A549 (cell line): ENCODE measurements at regions not wholly inside any gene's neighbourhood (a gene's known extent, or its start where the extent isn't known, plus 50 kb on each side); places are given as distances from the start of the nearest gene placed in this dataset.

Experiments
- ATAC-seq, 2 experiments: fragments of 200-7000 bp in 1 of 2; fragments of >200 bp in 1 of 2; cut with Nextera tagmentation in 1 of 2; cut with Tn5 transposase in 1 of 2; 3 replicates each; pipeline versions ENCODE4 v1.8.0 to v1.9.1; 2018 to 2020; ENCODE audit warnings: mild to moderate bottlenecking in 1 of 2, moderate library complexity in 1 of 2
- CTCF ChIA-PET: fragments of 300-600 bp; sonication (Branson Sonifier 250); formaldehyde crosslinking; extraction: SDS; loops from one replicate; lab custom pipeline; 2021; ENCODE audit warnings: antibody characterized with exemption, inconsistent platforms; lab: Yijun Ruan, JAX
- POLR2A ChIA-PET: fragments of 350-600 bp; formaldehyde crosslinking; extraction: SDS; loops from one replicate; lab custom pipeline; 2021; ENCODE audit warnings: antibody characterized with exemption, inconsistent platforms; lab: Yijun Ruan, JAX
- DNase-seq, 2 experiments: peaks; one replicate each; pipeline versions ENCODE4 v3.0.0 to v3.0.0-alpha.2; 2011 to 2016; ENCODE audit warnings: low read depth in 1 of 2, low spot score in 1 of 2
- FAIRE-seq: peaks from 2 replicates; lab custom pipeline; 2011; peaks lifted over from hg19 to GRCh38; lab: Jason Lieb, UNC
- H3K27ac ChIP-seq, 2 experiments: fragments of >200 bp; sonication (Bioruptor Twin); formaldehyde crosslinking; 3 replicates each; pipeline ENCODE4 v1.5.1; 2016 to 2017
- H3K4me1 ChIP-seq: fragments of >200 bp; sonication (Bioruptor Twin); formaldehyde crosslinking; 3 replicates; pipeline ENCODE4 v1.6.1; 2016
- H3K4me2 ChIP-seq: fragments of >200 bp; sonication (Bioruptor Twin); formaldehyde crosslinking; 3 replicates; pipeline ENCODE4 v1.6.1; 2016
- H3K4me3 ChIP-seq: fragments of >200 bp; sonication (Bioruptor Twin); formaldehyde crosslinking; 3 replicates; pipeline ENCODE4 v1.5.1; 2016
- H3K9me3 ChIP-seq: fragments of >200 bp; sonication (Bioruptor Twin); formaldehyde crosslinking; 3 replicates; pipeline ENCODE4 v1.6.1; 2016
- ATOH8 ChIP-seq: fragments of 250-450 bp; sonication (Bioruptor Pico); IDR thresholded peaks from 2 replicates; pipeline ENCODE4 v1.5.0; 2020; ENCODE audit warnings: low read depth, mild to moderate bottlenecking, moderate library complexity
- CBX2 ChIP-seq: fragments of 200-600 bp; sonication (generic); IDR thresholded peaks from 2 replicates; pipeline ENCODE4 v1.6.1; 2016; ENCODE audit warnings: low read depth, mild to moderate bottlenecking, borderline replicate concordance
- CEBPB ChIP-seq, 2 experiments: fragments of >200 bp in 1 of 2; sonication (Bioruptor Twin) in 1 of 2; formaldehyde crosslinking in 1 of 2; IDR thresholded peaks; 2 replicates each; pipeline ENCODE4 v1.6.1; 2012 to 2016
- CHD4 ChIP-seq: fragments of 200-600 bp; sonication (generic); IDR thresholded peaks from 2 replicates; pipeline ENCODE4 v1.6.1; 2016; ENCODE audit warnings: antibody characterized with exemption, mild to moderate bottlenecking, borderline replicate concordance
- E2F6 ChIP-seq: IDR thresholded peaks from 2 replicates; pipeline ENCODE4 v1.6.1; 2012; ENCODE audit warnings: low read depth, borderline replicate concordance
- ESRRA ChIP-seq: fragments of 150-350 bp; IDR thresholded peaks from 2 replicates; pipeline ENCODE4 v1.6.1; 2014; ENCODE audit warnings: mild to moderate bottlenecking, low read length, borderline replicate concordance
- FOSL2 ChIP-seq, 2 experiments: fragments of 450-650 bp in 1 of 2; fragments of >200 bp in 1 of 2; sonication (Bioruptor Twin) in 1 of 2; formaldehyde crosslinking; IDR thresholded peaks; 2 replicates each; pipeline versions ENCODE4 v1.5.0 to v1.6.1; 2016 to 2020; ENCODE audit warnings: mild to moderate bottlenecking in 1 of 2, moderate library complexity in 1 of 2
- HOXA7 ChIP-seq: fragments of 250-450 bp; sonication (Bioruptor Pico); IDR thresholded peaks from 2 replicates; pipeline ENCODE4 v1.5.0; 2020; ENCODE audit warnings: mild to moderate bottlenecking, moderate library complexity
- HOXB5 ChIP-seq: fragments of 250-450 bp; sonication (Bioruptor Pico); IDR thresholded peaks from 2 replicates; pipeline ENCODE4 v1.5.0; 2020; ENCODE audit warnings: mild to moderate bottlenecking, moderate library complexity
- JUN ChIP-seq, 2 experiments: fragments of >200 bp; sonication (Bioruptor Twin); formaldehyde crosslinking; IDR thresholded peaks; 2 replicates in 1 of 2; 3 replicates in 1 of 2; pipeline ENCODE4 v1.6.1; 2016 to 2017
- JUNB ChIP-seq: fragments of >200 bp; sonication (Bioruptor Twin); formaldehyde crosslinking; IDR thresholded peaks from 2 replicates; pipeline ENCODE4 v1.6.1; 2016
- MAFK ChIP-seq: fragments of 450-650 bp; IDR thresholded peaks from 2 replicates; pipeline ENCODE4 v1.6.1; 2014; ENCODE audit not compliant: partially characterized antibody
- MAZ ChIP-seq: fragments of 150-350 bp; IDR thresholded peaks from 2 replicates; pipeline ENCODE4 v1.6.1; 2014; ENCODE audit warnings: antibody characterized with exemption, low read depth, low read length, borderline replicate concordance
- PHF8 ChIP-seq: fragments of 200-600 bp; sonication (generic); IDR thresholded peaks from 2 replicates; pipeline ENCODE4 v1.6.1; 2016; ENCODE audit warnings: low read depth, mild to moderate bottlenecking, antibody characterized with exemption, moderate library complexity, borderline replicate concordance
- POLR2A ChIP-seq: IDR thresholded peaks from 2 replicates; pipeline ENCODE4 v1.6.1; 2012; ENCODE audit warnings: mild to moderate bottlenecking, low read length
- RAD21 ChIP-seq, 2 experiments: fragments of >200 bp in 1 of 2; sonication (Bioruptor Twin) in 1 of 2; formaldehyde crosslinking in 1 of 2; IDR thresholded peaks in 1 of 2; conservative IDR thresholded peaks in 1 of 2; 2 replicates in 1 of 2; 3 replicates in 1 of 2; pipeline ENCODE4 v1.6.1; 2012 to 2018; ENCODE audit warnings: inconsistent platforms in 1 of 2
- RARB ChIP-seq: fragments of 250-450 bp; sonication (Bioruptor Pico); IDR thresholded peaks from 2 replicates; pipeline ENCODE4 v1.8.0; 2021; ENCODE audit warnings: mild to moderate bottlenecking, moderate library complexity
- RCOR1 ChIP-seq: fragments of 150-350 bp; IDR thresholded peaks from 2 replicates; pipeline ENCODE4 v1.6.1; 2014; ENCODE audit warnings: antibody characterized with exemption, low read length, low read depth
- RFX5 ChIP-seq: fragments of 450-650 bp; IDR thresholded peaks from 2 replicates; pipeline ENCODE4 v1.7.1; 2014; ENCODE audit warnings: antibody characterized with exemption, mild to moderate bottlenecking, moderate library complexity
- RNF2 ChIP-seq: fragments of 200-600 bp; sonication (generic); IDR thresholded peaks from 2 replicates; pipeline ENCODE4 v1.6.1; 2016; ENCODE audit warnings: low read depth, mild to moderate bottlenecking, antibody characterized with exemption, moderate library complexity, borderline replicate concordance
- WGBS: methylation state at CpG from one replicate; pipeline ENCODE4 v1.1.6; 2017; ENCODE audit errors: missing lambda C conversion rate; 5-methylcytosine and 5-hydroxymethylcytosine counted together
- TF ChIP-seq, protein P1 (sequence below): fragments of 150-350 bp; IDR thresholded peaks from 2 replicates; pipeline ENCODE4 v1.6.1; 2014; ENCODE audit warnings: low read depth, mild to moderate bottlenecking, low read length

- no peak for TF ChIP-seq PHF8
- no peak for TF ChIP-seq RARB
Measured at GRCh38 chr3:146889626-146890025, 284.5 kb upstream of the PLSCR5 start (continued).

GRCh38 chr3:146888176-146888575 is 283.0 kb upstream of the PLSCR5 start:
- POLR2A ChIA-PET: no interaction called here
- Histone ChIP-seq H3K9me3 (no peaks in the 10 kb centered on the region), H3K4me2 (no peak overlapping the region), H3K4me3 (no peak overlapping the region), H3K4me1 (no peaks in the 10 kb centered on the region), H3K27ac (no peak overlapping the region)
- ATAC-seq (no peak), FAIRE-seq (no peak), DNase-seq (no peak)
- CTCF ChIA-PET: no interaction called here
- TF ChIP-seq HOXB5 (CRISPR knock-in tag): no peak
- TF ChIP-seq RFX5: no peak
- TF ChIP-seq FOSL2 (IDR thresholded peaks at IDR 0.05): no peak
- no peak for TF ChIP-seq FOSL2 (CRISPR knock-in tag; IDR thresholded peaks at IDR 0.05)
- no peak for TF ChIP-seq HOXA7 (CRISPR knock-in tag)
- WGBS: 47% methylated on average over 4 of the region's 4 CpGs

DNA sequence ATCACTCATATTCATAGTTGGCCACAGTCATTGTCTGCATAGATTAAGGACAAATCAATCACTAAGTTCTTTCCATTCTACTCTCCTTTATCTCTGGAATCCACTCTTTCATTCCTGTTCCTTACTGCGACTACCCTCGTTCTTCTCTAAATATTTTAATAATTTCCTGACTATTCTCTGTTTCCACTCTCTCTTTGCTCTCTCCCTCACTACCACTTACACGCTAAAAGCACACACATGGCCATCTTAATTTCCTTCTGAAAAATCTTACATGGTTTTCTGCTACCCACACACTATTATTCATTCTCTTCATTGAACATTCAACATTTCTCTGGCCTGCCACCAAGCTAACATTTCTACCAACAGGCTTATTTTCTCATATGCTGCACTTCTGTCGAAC is 279.6 kb upstream of the PLSCR5 start:
- no peak for FAIRE-seq
- 28% methylated on average over 4 of the region's 4 CpGs for WGBS
- CTCF ChIA-PET: interaction anchor here (0.6 kb wide), 1 partner anchor 1062 kb away, joined by 5 read pairs; no protein-coding TSS in a partner anchor
- no peaks in the 10 kb centered on the region for H3K9me3 ChIP-seq
- H3K4me3 ChIP-seq: no peak overlapping the region
- no peak for ATAC-seq
- H3K27ac ChIP-seq: no peak overlapping the region
- no peak for DNase-seq
- H3K4me2 ChIP-seq: no peak overlapping the region
- POLR2A ChIA-PET: no interaction called here
- no peaks in the 10 kb centered on the region for H3K4me1 ChIP-seq
- TF ChIP-seq PHF8 (no peak), MAFK (no peak), CEBPB (IDR thresholded peaks at IDR 0.05) (no peak), RNF2 (no peak), RFX5 (no peak), RAD21 (conservative IDR thresholded peaks at IDR 0.05 in 1 of 2, IDR thresholded peaks at IDR 0.05 in 1 of 2) (no peak), MAZ (no peak), E2F6 (no peak), RCOR1 (no peak), CBX2 (no peak), CHD4 (no peak), ATOH8 (no peak), ESRRA (no peak)
- TF ChIP-seq, protein P1, sequence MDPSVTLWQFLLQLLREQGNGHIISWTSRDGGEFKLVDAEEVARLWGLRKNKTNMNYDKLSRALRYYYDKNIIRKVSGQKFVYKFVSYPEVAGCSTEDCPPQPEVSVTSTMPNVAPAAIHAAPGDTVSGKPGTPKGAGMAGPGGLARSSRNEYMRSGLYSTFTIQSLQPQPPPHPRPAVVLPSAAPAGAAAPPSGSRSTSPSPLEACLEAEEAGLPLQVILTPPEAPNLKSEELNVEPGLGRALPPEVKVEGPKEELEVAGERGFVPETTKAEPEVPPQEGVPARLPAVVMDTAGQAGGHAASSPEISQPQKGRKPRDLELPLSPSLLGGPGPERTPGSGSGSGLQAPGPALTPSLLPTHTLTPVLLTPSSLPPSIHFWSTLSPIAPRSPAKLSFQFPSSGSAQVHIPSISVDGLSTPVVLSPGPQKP: no peak
- TF ChIP-seq, all 56 proteins: peak for 0

DNA sequence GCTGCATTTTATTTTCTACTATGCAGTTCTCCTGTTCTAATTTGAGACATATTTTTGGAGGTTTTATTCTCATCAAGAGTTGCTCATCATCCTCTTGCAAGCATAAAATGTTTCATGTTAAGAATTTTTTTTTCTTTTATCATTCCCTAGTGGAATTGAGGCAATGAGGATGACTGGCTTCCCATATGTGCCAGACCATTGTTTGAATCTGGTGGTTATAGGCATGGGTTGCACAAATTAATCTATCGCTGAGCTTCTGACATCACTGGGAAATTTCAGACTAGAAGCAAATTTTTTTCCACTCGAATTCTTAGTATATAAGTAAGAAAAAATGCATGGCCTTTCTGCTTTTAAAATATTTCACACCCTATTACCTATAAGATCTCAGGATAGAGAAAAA is 279.1 kb upstream of the PLSCR5 start:
- 38% methylated on average over 2 of the region's 2 CpGs for whole genome bisulfite sequencing
- no peak for DNase-seq
- no peak for FAIRE-seq
- no peak for TF ChIP-seq JUNB
- TF ChIP-seq POLR2A: no peak
- TF ChIP-seq JUN (IDR thresholded peaks at IDR 0.05): no peak
- TF ChIP-seq, all 56 proteins: peak for 0
- Histone ChIP-seq H3K27ac (no peak overlapping the region), H3K4me1 (no peaks in the 10 kb centered on the region), H3K4me2 (no peak overlapping the region), H3K4me3 (no peak overlapping the region), H3K9me3 (no peaks in the 10 kb centered on the region)
- ATAC-seq: no peak
- ChIA-PET POLR2A (no interaction called here), CTCF (interaction anchor here (0.6 kb wide), 1 partner anchor 1063 kb away, joined by 5 read pairs; no protein-coding TSS in a partner anchor)
